BJ (cell line): ENCODE measurements at regions not wholly inside any gene's neighbourhood (a gene's known extent, or its start where the extent isn't known, plus 50 kb on each side); places are given as distances from the start of the nearest gene placed in this dataset.

Experiments used
- CTCF ChIA-PET: fragments of 350-600 bp; formaldehyde crosslinking; extraction: SDS; loops from one replicate; lab custom pipeline; 2021; ENCODE audit warnings: antibody characterized with exemption, inconsistent platforms; lab: Yijun Ruan, JAX
- POLR2A ChIA-PET: fragments of 300-600 bp; sonication (Branson Sonifier 250); formaldehyde crosslinking; extraction: SDS; loops from one replicate; lab custom pipeline; 2021; ENCODE audit warnings: antibody characterized with exemption; lab: Charles Lee
- DNase-seq: peaks from one replicate; pipeline ENCODE4 v3.0.0-alpha.2; 2011; ENCODE audit warnings: low read depth
- H3K27me3 ChIP-seq: 2 replicates; pipeline ENCODE4 v1.6.0; 2011; ENCODE audit warnings: low read length; ENCODE audit not compliant: control insufficient read depth, insufficient read depth
- H3K36me3 ChIP-seq: 2 replicates; pipeline ENCODE4 v1.5.1; 2011; ENCODE audit warnings: low read length; ENCODE audit not compliant: control insufficient read depth, insufficient read depth
- H3K4me3 ChIP-seq: 2 replicates; pipeline ENCODE4 v1.5.1; 2011; ENCODE audit warnings: low read depth, mild to moderate bottlenecking, control low read depth, low read length
- TF ChIP-seq, protein P1 (sequence below): IDR thresholded peaks from 2 replicates; pipeline ENCODE4 v1.5.1; 2011; ENCODE audit warnings: low read depth, mild to moderate bottlenecking, control low read depth, inconsistent platforms, low read length, moderate library complexity; ENCODE audit not compliant: insufficient read depth

DNA sequence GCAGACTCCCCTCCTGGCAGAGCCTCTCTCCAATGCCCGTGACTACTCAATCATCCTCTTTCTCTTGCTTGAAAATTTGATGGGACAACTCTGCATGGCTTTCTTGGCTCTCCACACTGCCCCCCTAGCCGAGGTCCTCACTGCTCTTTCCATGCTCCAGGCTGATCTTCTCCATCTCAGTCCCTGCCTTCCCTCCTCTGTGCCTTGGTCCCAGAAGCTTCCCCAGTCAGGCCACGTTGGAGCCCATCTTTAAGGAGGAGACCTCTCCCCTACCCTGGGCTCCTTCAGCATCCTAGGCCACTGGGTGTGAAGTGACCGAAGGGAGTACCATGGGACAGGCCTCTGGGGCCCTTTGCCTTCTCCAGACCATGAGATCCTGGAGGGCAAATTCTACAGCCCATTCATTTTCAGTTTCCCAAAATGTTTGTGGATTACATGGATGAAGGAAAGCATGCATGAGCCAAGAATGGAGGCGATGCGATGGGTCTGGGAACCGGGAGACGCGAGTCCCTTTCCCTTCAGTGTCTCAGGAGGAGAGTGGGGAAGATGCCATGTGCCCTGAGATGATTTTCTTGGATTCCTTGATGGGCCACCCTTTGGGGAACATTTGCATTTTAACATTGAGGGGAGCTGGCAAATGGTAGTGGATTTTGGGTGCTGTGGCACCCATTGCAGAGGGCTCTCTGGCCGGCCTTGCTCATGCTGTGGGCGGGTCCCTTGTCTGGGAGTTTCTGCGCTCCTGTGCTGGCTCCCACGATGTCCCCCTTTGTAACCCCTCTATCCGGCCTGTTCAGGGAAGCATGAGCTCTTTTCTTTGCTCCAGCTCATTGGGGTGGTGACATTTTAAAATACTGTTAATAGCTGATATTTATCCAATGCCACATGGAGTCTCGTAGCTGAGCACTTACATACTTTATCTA lies 376.6 kb downstream of the RPS24 start:
- Histone ChIP-seq H3K4me3 (no peak overlapping the region), H3K27me3 (peaks cover 5% of the 10 kb centered on the region), H3K36me3 (no peaks in the 10 kb centered on the region)
- TF ChIP-seq, protein P1, sequence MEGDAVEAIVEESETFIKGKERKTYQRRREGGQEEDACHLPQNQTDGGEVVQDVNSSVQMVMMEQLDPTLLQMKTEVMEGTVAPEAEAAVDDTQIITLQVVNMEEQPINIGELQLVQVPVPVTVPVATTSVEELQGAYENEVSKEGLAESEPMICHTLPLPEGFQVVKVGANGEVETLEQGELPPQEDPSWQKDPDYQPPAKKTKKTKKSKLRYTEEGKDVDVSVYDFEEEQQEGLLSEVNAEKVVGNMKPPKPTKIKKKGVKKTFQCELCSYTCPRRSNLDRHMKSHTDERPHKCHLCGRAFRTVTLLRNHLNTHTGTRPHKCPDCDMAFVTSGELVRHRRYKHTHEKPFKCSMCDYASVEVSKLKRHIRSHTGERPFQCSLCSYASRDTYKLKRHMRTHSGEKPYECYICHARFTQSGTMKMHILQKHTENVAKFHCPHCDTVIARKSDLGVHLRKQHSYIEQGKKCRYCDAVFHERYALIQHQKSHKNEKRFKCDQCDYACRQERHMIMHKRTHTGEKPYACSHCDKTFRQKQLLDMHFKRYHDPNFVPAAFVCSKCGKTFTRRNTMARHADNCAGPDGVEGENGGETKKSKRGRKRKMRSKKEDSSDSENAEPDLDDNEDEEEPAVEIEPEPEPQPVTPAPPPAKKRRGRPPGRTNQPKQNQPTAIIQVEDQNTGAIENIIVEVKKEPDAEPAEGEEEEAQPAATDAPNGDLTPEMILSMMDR: no peak
- ChIA-PET POLR2A (no interaction called here), CTCF (interaction anchor here (0.8 kb wide), 1 partner anchor 12 kb away, joined by 4 read pairs; no protein-coding TSS in a partner anchor)
- no peak for DNase-seq

GRCh38 chr10:78411716-78412115 lies 378.1 kb downstream of the RPS24 start:
- H3K27me3 ChIP-seq: peaks cover 2% of the 10 kb centered on the region; the same call in 1 of the 2 replicates
- POLR2A ChIA-PET: no interaction called here
- CTCF ChIA-PET: no interaction called here
- no peak overlapping the region for H3K4me3 ChIP-seq
- DNase-seq: no peak
- no peaks in the 10 kb centered on the region for H3K36me3 ChIP-seq
- TF ChIP-seq, protein P1: no peak

- H3K27me3 ChIP-seq: no peaks in the 10 kb centered on the region; the same call in 1 of the 2 replicates
- H3K36me3 ChIP-seq: no peaks in the 10 kb centered on the region
- ChIA-PET POLR2A (no interaction called here), CTCF (no interaction called here)
- DNase-seq: no peak
- no peak overlapping the region for H3K4me3 ChIP-seq
- TF ChIP-seq, protein P1: no peak
Measured at GRCh38 chr10:78412605-78413004, 378.9 kb downstream of the RPS24 start.

DNA sequence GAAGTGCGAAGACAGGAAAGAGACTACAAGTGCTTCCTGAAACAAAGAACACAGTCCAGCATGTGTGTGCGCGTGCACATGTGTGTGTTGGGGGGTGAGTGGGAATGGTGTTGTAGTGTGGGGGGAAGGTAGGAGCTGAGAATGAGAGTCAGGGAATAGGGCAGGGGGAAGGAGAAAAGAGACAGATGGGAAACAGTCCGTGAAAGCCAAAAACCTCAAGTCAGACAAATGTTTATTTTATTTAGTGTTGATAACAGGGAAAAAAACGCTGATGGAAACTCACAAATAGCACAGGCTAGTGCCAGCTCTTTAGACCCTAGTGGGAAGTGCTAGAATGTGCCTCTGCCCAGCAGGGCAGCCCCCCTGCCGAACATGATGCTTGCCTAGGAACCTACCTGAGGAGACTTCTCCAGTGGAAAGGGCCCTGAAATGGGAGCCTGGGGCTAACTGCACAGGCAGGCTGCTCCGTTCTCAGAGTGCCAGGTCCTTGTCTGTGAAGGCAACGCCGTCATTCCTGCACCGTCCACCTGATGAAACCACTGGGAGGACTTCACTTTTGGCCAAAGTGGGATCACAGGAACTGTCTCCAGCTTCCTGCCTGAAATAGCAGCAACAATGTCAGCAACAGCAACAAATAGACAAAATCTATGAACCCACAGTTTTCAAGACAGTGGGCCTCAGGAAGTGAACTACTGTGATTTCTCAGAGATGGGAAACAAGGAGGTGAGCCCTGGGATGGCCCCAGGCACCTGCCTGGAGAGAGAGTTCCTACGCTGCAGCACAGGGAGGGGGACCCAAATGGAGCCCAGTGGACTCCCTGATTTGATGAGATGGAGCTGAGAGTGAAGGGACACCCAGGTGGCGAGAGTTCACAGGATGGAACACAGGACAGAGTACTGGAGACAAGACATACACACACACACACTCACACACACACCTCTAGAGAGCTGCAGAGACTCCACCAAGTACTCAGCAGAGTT lies 379.7 kb downstream of the RPS24 start:
- CTCF ChIA-PET: no interaction called here
- POLR2A ChIA-PET: no interaction called here
- no peak for DNase-seq
- Histone ChIP-seq H3K4me3 (no peak overlapping the region), H3K36me3 (no peaks in the 10 kb centered on the region), H3K27me3 (no peaks in the 10 kb centered on the region)
- TF ChIP-seq, protein P1: no peak

DNA sequence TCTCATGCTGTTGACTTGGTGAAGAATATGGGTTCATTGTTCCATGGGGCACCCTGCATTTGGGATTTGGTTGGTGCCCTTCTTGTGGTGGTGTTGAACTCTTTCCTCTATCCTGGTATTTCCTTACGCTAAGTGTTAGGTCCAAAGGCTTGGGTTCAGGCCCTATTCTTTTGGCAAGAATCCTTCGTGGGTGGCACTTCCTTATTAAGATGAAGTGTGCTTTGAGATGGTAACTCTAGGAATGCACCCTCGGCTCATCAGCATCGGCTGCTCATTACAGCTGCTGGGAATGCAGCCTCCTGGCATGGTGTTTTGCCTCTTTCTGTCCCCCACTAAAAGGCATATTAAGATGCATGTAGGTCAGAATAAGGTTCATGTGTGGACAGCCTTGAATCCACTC lies 380.7 kb downstream of the RPS24 start:
- H3K36me3 ChIP-seq: no peaks in the 10 kb centered on the region
- ChIA-PET CTCF (no interaction called here), POLR2A (no interaction called here)
- no peak for DNase-seq
- H3K27me3 ChIP-seq: no peaks in the 10 kb centered on the region
- TF ChIP-seq, protein P1: no peak
- H3K4me3 ChIP-seq: no peak overlapping the region
